T1000 (cell line): ENCODE measurements at regions not wholly inside any gene's neighbourhood (a gene's known extent, or its start where the extent isn't known, plus 50 kb on each side); places are given as distances from the start of the nearest gene placed in this dataset.
A peak's percentile ranks its signal among the peaks of the same experiment; 100 is the strongest.
"Not testable (repeated sequence)": the region's sequence is repeated elsewhere in the genome, so short reads cannot be mapped to it uniquely, and the experiment has no call there.

Source experiments
- DNase-seq: peaks from one replicate; lab custom pipeline; 2025; ENCODE audit warnings: mixed read lengths; lab: John Stamatoyannopoulos, UW

DNA sequence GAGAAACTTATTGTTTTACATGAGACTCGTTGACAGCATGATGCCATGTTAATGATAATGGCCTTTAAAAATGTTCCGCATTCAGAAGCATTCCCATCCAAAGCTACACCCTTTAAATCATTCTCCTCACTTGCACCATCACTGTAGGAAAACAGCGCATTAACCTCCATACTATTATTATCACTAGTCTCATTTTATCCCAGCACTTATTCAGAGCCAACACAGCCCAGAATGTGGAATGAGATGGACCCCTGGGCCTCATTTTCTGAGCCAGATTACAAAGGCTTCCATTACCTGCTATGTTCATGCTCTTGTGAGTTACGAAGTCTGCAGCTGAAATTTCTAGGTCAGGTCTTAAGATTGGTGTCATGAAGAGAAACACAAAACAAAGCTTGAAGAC lies 159.4 kb downstream of the HS3ST3A1 start:
- no peak for DNase-seq

DNA sequence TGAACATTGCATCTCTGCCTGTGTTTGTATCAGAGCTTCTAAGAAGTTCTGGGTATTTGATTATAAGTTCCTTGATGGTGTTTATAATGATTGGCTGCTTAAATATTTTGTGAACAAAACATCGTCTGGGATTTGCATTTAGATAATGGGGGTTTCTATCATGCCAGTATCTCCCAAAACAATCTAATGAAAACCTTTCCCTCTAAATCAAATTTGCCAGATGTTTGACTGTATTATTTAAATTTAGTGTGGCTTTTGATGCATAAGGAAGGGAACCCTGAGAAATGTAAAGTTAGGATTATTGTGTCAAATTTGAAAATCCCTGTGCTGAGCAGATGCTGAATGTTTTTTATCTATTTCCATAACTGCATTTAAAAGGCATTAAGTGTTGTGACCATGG lies 159.9 kb downstream of the HS3ST3A1 start:
- no peak for DNase-seq

GRCh38 chr17:13437966-13438779 lies 163.6 kb downstream of the HS3ST3A1 start:
- peak; percentile 27 for DNase-seq

DNA sequence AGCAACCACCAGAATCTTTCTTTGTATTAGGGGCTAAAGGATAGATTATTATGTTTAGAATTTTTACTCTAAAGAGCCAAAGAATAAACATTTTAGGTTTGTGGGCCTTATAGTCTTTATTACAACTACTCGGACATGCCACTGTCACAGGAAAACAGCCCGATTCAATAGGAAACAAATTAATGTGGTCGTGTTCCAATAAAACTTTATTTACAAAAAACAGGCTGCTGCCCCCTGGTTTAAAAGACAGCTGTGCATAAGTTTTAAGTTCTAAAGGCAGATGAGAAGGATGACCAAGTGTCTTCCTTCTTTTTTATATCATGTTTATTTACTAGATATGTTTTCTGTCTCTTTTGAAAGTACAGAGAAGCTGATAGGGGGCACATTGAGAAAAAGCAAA lies 166.5 kb downstream of the HS3ST3A1 start:
- no peak for DNase-seq

DNA sequence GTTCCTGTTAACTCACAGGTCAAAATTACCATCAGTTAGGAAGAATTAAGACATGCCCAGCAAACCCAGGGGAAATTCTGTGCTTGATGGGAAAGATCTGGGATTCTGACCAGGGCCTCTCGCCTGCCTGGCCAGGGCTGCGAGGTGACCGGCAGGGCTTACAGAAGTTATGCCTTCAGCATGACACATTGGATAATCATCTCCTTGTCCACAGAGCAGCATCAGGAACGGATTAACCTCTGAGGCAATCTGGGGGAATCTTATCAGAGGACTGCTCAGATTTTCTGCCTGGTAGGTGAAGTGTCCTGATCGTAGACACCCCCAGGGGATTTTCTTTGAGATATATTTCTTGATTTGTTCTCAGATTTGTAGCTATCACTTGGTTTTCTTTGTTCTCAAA lies 172.5 kb downstream of the HS3ST3A1 start:
- DNase-seq = peak; percentile 60

- no peak for DNase-seq
These were observed 173.1 kb downstream of the HS3ST3A1 start for GRCh38 chr17:13428611-13429042.

DNA sequence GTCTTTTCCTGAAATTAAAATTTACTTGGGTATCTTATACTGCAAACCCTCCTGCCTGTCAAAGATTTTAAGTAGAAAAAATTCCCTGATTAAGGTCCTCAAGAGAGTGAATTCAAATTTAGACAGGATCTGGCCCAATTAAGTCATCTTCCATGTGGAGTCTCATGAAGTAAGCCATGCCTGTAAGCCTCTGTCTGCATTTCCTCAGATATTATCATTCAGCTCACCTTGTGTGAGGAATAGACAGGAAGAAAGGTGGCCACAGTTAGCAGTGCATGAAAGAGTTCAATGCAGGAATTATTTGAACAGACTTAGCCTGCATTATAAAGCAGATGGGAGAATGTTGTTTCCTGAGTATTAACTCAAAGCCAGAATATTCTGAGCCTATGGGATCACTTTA lies 174.7 kb downstream of the HS3ST3A1 start:
- DNase-seq = no peak

- no peak for DNase-seq
These were observed 176.3 kb downstream of the HS3ST3A1 start for GRCh38 chr17:13425390-13425789.

DNA sequence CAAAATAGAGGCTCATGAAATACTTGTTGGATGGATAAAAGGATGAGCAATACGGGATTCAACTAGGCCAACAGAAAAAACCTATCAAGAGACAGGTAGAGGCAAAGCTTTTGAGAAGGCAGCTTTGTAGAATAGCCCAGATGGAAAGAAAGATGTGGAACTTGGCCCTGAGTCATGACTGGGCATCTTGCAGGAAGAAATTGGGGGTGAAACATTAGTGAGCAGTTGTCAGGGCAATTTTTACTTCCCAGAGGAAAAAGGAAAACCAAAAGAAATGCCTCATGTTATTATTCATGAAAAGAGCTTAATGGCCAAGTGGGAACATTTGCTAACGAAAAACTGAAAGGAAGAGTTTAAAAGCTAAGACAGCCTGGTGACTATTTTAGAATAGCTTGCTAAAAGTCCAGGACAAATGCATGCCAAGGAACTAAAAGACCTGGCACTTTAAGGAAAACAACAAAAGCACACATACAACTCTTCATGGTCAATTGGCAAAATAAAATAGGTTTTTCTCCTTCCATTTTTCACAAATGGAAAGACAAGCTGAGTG lies 180.1 kb downstream of the HS3ST3A1 start:
- no peak for DNase-seq

GRCh38 chr17:13420878-13421277 lies 180.9 kb downstream of the HS3ST3A1 start:
- DNase-seq = no peak

- DNase-seq = no peak
These were observed 181.3 kb downstream of the HS3ST3A1 start for GRCh38 chr17:13420418-13420826.

GRCh38 chr17:13419676-13420075 lies 182.1 kb downstream of the HS3ST3A1 start:
- DNase-seq = no peak

GRCh38 chr17:13418891-13419290 lies 182.8 kb downstream of the HS3ST3A1 start:
- DNase-seq = no peak

DNA sequence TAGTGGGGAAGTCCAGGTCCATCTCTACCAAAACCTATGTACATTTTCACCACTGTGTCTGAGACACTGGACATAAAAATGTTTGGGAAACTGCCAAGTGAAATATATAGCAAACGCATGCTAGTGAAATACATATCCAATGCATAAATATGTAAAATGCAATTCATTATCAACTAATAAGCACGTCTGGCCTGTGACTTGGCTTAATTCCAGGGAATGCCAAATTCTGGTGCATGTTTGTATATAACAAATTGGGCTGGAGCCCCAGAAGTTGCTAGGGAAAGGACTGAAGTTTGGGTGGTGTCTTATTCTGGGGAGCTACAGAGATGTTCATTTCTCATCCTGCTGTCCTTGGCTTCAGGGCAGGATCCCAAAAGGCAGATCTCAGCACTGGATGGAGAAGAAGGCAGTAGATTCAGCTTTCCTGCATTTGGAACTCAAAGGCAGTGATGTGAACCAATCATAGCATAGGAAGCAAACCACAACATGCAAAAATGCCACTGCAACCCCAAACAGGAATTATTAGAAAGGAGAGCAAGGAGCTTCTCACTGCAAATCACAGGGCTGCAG lies 184.3 kb downstream of the HS3ST3A1 start:
- no peak for DNase-seq

DNA sequence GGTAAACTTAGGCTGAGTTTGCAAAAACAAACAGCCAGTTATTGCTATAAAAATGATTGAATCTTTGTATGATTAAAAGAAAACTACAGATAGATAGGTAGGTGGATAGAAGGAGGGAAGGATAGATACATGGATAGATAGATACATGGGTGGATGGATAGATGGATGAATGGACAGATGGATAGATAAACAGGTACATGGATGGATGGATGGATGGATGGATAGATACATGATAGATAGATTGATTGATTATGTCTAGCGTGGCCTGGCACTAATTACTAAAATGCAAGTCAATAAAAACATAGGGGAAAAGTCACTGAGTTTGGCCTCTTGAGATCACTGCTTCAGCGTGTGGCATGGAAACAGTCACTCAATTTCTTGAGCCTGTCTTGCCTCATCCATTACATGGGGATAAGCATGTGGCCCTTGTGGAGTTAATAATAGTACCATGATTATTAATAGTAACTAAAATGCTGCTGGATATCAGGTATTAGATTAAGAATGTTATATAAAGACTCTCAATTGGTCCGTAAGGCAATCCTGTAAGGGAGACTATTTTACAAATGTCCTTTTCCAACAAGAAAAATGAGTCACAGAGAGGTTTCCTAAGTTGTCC lies 184.9 kb downstream of the HS3ST3A1 start:
- DNase-seq = no peak

- no peak for DNase-seq
These were observed 185.8 kb downstream of the HS3ST3A1 start for GRCh38 chr17:13415871-13416416.

DNA sequence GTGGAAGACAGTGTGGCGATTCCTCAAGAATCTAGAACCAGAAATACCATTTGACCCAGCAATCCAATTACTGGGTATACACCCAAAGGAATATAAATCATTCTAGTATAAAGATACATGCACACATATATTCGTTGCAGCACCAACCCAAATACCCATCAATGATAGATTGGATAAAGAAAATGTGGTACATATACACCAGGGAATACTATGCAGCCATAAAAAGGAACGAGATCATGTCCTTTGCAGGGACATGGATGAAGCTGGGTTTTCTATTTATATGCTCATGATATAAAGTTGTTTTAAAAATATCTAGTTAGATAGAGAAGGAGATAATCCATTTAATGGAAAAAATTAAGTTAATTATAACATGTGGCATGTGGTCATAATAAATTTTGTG lies 186.5 kb downstream of the HS3ST3A1 start:
- DNase-seq = not testable (repeated sequence)

GRCh38 chr17:13413001-13413400 lies 188.7 kb downstream of the HS3ST3A1 start:
- no peak for DNase-seq

GRCh38 chr17:13410874-13411273 lies 190.9 kb downstream of the HS3ST3A1 start:
- no peak for DNase-seq

- DNase-seq = no peak
These were observed 191.5 kb downstream of the HS3ST3A1 start for GRCh38 chr17:13410214-13410613.

DNA sequence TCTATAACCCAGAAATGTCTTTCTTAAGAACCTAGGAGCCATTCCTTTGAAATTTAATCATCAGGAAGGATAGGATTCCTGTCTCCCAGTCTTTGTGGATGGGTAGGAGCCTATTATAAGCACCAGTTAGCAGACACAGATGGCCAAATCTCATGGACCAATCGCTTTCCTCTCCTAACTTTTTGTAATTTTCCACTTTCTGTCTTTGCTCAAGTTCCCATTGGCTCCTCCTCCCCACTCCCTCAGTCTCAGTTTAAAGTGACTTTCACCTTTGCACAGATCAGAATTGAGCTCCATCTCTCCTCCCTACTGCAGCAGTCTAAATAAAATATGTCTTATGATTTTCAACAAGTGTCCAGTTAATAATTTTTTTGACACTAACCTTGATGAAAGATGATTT lies 192.3 kb downstream of the HS3ST3A1 start:
- DNase-seq = no peak

DNA sequence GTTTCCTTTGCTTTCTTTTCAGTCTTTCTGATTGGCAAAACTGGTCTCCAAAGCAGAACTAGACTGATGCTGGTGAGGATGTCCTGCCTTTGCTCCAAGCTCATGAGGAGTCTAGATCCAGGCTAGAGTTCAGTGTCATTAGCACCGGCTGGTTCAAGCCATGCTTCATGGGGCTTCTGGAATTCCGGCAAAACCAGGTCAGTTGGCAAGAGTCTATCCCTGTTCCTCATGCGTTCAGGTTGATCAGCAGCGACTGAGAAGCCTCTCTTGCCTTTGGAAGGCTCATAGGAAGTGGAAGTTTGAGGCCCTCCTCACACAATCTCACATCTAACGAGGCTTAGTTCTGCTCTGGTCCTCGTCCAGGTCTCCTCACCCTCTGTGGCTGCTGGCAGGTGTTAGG lies 194.3 kb downstream of the HS3ST3A1 start:
- no peak for DNase-seq

DNA sequence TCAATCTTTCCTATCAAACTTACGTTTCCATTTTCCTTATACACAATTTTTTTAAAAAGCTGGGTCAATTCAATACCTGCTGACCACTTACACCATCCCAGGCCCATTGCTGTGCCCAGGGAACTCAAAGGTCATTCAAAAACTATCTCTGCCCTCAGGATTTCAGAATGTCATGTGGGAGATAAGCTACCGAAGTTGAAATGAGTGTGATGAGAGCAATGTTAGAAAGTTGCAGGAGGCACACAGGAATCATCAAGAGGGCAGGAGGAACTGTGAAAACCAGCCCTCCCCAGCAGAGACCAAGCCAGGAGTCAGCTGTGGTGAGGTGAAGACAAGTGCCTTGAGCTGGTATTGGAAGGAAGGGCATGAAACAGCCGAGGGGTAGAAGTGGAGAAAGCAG lies 195.9 kb downstream of the HS3ST3A1 start:
- no peak for DNase-seq
